Common myeloid progenitor, CD34-positive (primary cell): ENCODE measurements at regions not wholly inside any gene's neighbourhood (a gene's known extent, or its start where the extent isn't known, plus 50 kb on each side); places are given as distances from the start of the nearest gene placed in this dataset.

Experiments used
- CTCF ChIA-PET: fragments of 350-600 bp; sonication (Branson Sonifier 250); formaldehyde crosslinking; loops from one replicate; lab custom pipeline; 2021; ENCODE audit warnings: antibody characterized with exemption; lab: Charles Lee
- POLR2A ChIA-PET: fragments of 350-600 bp; sonication (Branson Sonifier 250); formaldehyde crosslinking; loops from one replicate; lab custom pipeline; 2021; ENCODE audit warnings: antibody characterized with exemption; lab: Charles Lee
- DNase-seq, 3 donors: peaks; one replicate each; pipeline versions ENCODE4 v3.0.0 to v3.0.0-alpha.2; 2013
- H3K27ac ChIP-seq, 2 experiments: 1 replicate in 1 of 2; 2 replicates in 1 of 2; pipeline ENCODE4 v1.7.0; 2013; ENCODE audit warnings: inconsistent platforms in 2 of 2, low read length in 2 of 2, mild to moderate bottlenecking in 2 of 2, low read depth in 1 of 2, moderate library complexity in 1 of 2; ENCODE audit not compliant: severe bottlenecking in 2 of 2, insufficient read depth in 1 of 2, poor library complexity in 1 of 2
- H3K27me3 ChIP-seq, 5 experiments: replicated peaks in 2 of 5; 1 replicate in 3 of 5; 2 replicates in 2 of 5; pipeline versions ENCODE4 v1.6.1 to v1.7.0; 2013; ENCODE audit warnings: low read length in 4 of 5, mild to moderate bottlenecking in 2 of 5, moderate library complexity in 2 of 5, inconsistent platforms in 1 of 5; ENCODE audit not compliant: insufficient read depth in 5 of 5, control insufficient read depth in 4 of 5
- H3K36me3 ChIP-seq, 4 experiments: 1 replicate in 2 of 4; 2 replicates in 2 of 4; pipeline versions ENCODE4 v1.6.1 to v1.7.0; 2013; ENCODE audit warnings: low read length in 3 of 4, control low read depth in 1 of 4, mild to moderate bottlenecking in 1 of 4; ENCODE audit not compliant: control insufficient read depth in 4 of 4, insufficient read depth in 4 of 4
- H3K4me1 ChIP-seq, 4 experiments: 1 replicate in 3 of 4; 2 replicates in 1 of 4; pipeline versions ENCODE4 v1.6.1 to v1.7.1; 2013; ENCODE audit warnings: low read length in 3 of 4, mild to moderate bottlenecking in 3 of 4, control low read depth in 1 of 4, inconsistent platforms in 1 of 4, moderate library complexity in 1 of 4; ENCODE audit not compliant: control insufficient read depth in 4 of 4, insufficient read depth in 4 of 4; ENCODE audit errors: control extremely low read depth in 1 of 4
- H3K4me3 ChIP-seq, 7 experiments: 1 replicate in 4 of 7; 2 replicates in 3 of 7; pipeline versions ENCODE4 v1.5.1 to v1.7.0; 2013; ENCODE audit warnings: mild to moderate bottlenecking in 7 of 7, low read length in 6 of 7, moderate library complexity in 6 of 7, inconsistent platforms in 2 of 7, low read depth in 2 of 7, control low read depth in 1 of 7; ENCODE audit not compliant: insufficient read depth in 4 of 7, control insufficient read depth in 1 of 7; ENCODE audit errors: extremely low read depth in 1 of 7
- H3K9me3 ChIP-seq, 5 experiments: 1 replicate in 4 of 5; 2 replicates in 1 of 5; pipeline versions ENCODE4 v1.6.1 to v1.7.1; 2013; ENCODE audit warnings: low read length in 4 of 5, mild to moderate bottlenecking in 2 of 5, inconsistent platforms in 1 of 5, low read depth in 1 of 5, moderate library complexity in 1 of 5; ENCODE audit not compliant: control insufficient read depth in 4 of 5, insufficient read depth in 2 of 5; ENCODE audit errors: control extremely low read depth in 1 of 5
- WGBS: methylation state at CpG from one replicate; pipeline ENCODE4 v1.1.5; 2013; ENCODE audit not compliant: insufficient coverage; 5-methylcytosine and 5-hydroxymethylcytosine counted together

- 0% methylated on average over 1 of the region's 1 CpG for WGBS
- H3K36me3 ChIP-seq = no peaks in the 10 kb centered on the region
- H3K9me3 ChIP-seq = no peaks in the 10 kb centered on the region
- no peaks in the 10 kb centered on the region for H3K4me1 ChIP-seq
- no peak for DNase-seq
- no peak overlapping the region for H3K4me3 ChIP-seq
- CTCF ChIA-PET = no interaction called here
- no peak overlapping the region for H3K27ac ChIP-seq
- POLR2A ChIA-PET = no interaction called here
- no peaks in the 10 kb centered on the region for H3K27me3 ChIP-seq
Measured at GRCh38 chr13:103716718-103717117, 650.5 kb upstream of the SLC10A2 start.

- ChIA-PET CTCF (no interaction called here), POLR2A (no interaction called here)
- H3K4me1 ChIP-seq = no peaks in the 10 kb centered on the region
- H3K36me3 ChIP-seq = no peaks in the 10 kb centered on the region
- H3K27ac ChIP-seq = no peak overlapping the region
- no peaks in the 10 kb centered on the region for H3K9me3 ChIP-seq
- DNase-seq = no peak
- no peaks in the 10 kb centered on the region for H3K27me3 ChIP-seq
- H3K4me3 ChIP-seq = no peak overlapping the region
- WGBS = 100% methylated on average over 3 of the region's 5 CpGs
Measured at GRCh38 chr13:103715335-103715734, 649.1 kb upstream of the SLC10A2 start.

DNA sequence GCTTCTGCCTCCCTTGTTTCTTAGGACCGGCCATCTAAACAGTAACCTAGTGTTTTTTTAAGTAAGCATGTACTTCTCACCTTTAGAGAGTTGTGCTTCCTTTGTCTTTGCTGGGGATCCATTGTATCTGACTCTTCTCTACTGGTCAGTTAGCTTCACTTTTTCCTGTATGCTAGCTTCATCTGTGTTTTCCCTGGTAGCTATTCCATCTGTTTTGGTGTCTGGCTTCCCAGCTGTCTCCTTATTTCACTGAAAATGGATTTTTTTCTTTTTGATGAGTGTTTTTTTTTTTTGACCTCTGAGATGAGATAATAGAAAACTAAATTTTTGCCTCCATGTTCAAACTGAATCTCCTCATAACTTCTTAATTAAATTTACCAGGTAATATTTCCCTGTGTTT lies 637.0 kb upstream of the SLC10A2 start:
- Histone ChIP-seq H3K36me3 (no peaks in the 10 kb centered on the region), H3K4me3 (no peak overlapping the region), H3K27me3 (no peaks in the 10 kb centered on the region), H3K4me1 (no peaks in the 10 kb centered on the region), H3K9me3 (no peaks in the 10 kb centered on the region), H3K27ac (no peak overlapping the region)
- no peak for DNase-seq
- POLR2A ChIA-PET = no interaction called here
- CTCF ChIA-PET = interaction anchor here (1.2 kb wide), 1 partner anchor 27 kb away, joined by 3 read pairs; no protein-coding TSS in a partner anchor
- WGBS = no CpG with 5 or more reads among the region's 1 CpG

GRCh38 chr13:103698000-103698399 lies 631.8 kb upstream of the SLC10A2 start:
- H3K27me3 ChIP-seq = no peaks in the 10 kb centered on the region
- ChIA-PET CTCF (no interaction called here), POLR2A (no interaction called here)
- H3K4me1 ChIP-seq = no peaks in the 10 kb centered on the region
- DNase-seq = no peak
- no peak overlapping the region for H3K4me3 ChIP-seq
- H3K36me3 ChIP-seq = no peaks in the 10 kb centered on the region
- no peaks in the 10 kb centered on the region for H3K9me3 ChIP-seq
- WGBS = 98% methylated on average over 4 of the region's 5 CpGs
- no peak overlapping the region for H3K27ac ChIP-seq

- no peak overlapping the region for H3K27ac ChIP-seq
- CTCF ChIA-PET = no interaction called here
- H3K27me3 ChIP-seq = no peaks in the 10 kb centered on the region
- DNase-seq = no peak
- H3K36me3 ChIP-seq = no peaks in the 10 kb centered on the region
- H3K4me3 ChIP-seq = no peak overlapping the region
- H3K4me1 ChIP-seq = no peaks in the 10 kb centered on the region
- POLR2A ChIA-PET = no interaction called here
- no peaks in the 10 kb centered on the region for H3K9me3 ChIP-seq
- 92% methylated on average over 2 of the region's 2 CpGs for WGBS
Measured at GRCh38 chr13:103695320-103695719, 629.1 kb upstream of the SLC10A2 start.

- no peak overlapping the region for H3K27ac ChIP-seq
- H3K4me1 ChIP-seq = no peaks in the 10 kb centered on the region
- no peaks in the 10 kb centered on the region for H3K36me3 ChIP-seq
- no peaks in the 10 kb centered on the region for H3K27me3 ChIP-seq
- H3K9me3 ChIP-seq = no peaks in the 10 kb centered on the region
- no CpG with 5 or more reads among the region's 4 CpGs for WGBS
- no peak for DNase-seq
- POLR2A ChIA-PET = no interaction called here
- no peak overlapping the region for H3K4me3 ChIP-seq
- CTCF ChIA-PET = no interaction called here
Measured at GRCh38 chr13:103694471-103694870, 628.3 kb upstream of the SLC10A2 start.

GRCh38 chr13:103694033-103694432 lies 627.8 kb upstream of the SLC10A2 start:
- Histone ChIP-seq H3K27ac (no peak overlapping the region), H3K4me1 (no peaks in the 10 kb centered on the region), H3K27me3 (no peaks in the 10 kb centered on the region), H3K36me3 (no peaks in the 10 kb centered on the region), H3K4me3 (no peak overlapping the region), H3K9me3 (no peaks in the 10 kb centered on the region)
- DNase-seq = peak in 2 of 3 donors; percentile 6 to 62
- CTCF ChIA-PET = interaction anchor here (0.7 kb wide), 1 partner anchor 16 kb away, joined by 3 read pairs; no protein-coding TSS in a partner anchor
- POLR2A ChIA-PET = no interaction called here
- no CpG with 5 or more reads among the region's 5 CpGs for WGBS
